OCI-LY3 (cell line): ENCODE measurements at regions not wholly inside any gene's neighbourhood (a gene's known extent, or its start where the extent isn't known, plus 50 kb on each side); places are given as distances from the start of the nearest gene placed in this dataset.

Experiments
- EZH2phosphoT487 ChIP-seq: fragments of 200-600 bp; shearing (Covaris generic); IDR thresholded peaks from 2 replicates; pipeline ENCODE4 v1.6.1; 2018; ENCODE audit warnings: antibody characterized with exemption, mixed run types, low read depth
- TF ChIP-seq, protein P1 (sequence below): fragments of 200-600, 300-600 bp; sonication (generic); IDR thresholded peaks from 2 replicates; pipeline ENCODE4 v1.5.1; 2014; ENCODE audit warnings: antibody characterized with exemption, low read length, low read depth

DNA sequence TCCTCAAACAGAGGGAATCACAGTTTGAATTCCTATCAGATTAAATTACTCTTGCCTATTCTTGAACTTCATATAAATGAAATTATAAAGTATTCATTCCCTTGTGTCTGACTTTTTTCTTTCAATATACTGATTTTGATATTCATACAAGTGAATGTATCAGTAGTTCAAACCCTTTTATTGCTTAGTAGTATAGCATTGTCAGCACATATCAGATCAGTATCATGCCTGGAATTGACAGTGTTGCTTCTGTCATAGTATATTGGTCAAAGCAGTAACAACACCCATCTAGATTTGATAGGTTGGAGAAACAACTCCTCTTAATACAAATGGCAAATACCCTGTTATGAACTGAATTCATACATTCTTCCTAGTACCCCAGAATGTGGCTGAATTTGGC, 89.1 kb upstream of the SLC35F1 start:
- TF ChIP-seq, protein P1, sequence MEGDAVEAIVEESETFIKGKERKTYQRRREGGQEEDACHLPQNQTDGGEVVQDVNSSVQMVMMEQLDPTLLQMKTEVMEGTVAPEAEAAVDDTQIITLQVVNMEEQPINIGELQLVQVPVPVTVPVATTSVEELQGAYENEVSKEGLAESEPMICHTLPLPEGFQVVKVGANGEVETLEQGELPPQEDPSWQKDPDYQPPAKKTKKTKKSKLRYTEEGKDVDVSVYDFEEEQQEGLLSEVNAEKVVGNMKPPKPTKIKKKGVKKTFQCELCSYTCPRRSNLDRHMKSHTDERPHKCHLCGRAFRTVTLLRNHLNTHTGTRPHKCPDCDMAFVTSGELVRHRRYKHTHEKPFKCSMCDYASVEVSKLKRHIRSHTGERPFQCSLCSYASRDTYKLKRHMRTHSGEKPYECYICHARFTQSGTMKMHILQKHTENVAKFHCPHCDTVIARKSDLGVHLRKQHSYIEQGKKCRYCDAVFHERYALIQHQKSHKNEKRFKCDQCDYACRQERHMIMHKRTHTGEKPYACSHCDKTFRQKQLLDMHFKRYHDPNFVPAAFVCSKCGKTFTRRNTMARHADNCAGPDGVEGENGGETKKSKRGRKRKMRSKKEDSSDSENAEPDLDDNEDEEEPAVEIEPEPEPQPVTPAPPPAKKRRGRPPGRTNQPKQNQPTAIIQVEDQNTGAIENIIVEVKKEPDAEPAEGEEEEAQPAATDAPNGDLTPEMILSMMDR: no peak
- TF ChIP-seq EZH2phosphoT487: no peak
